GM12878 (cell line): ENCODE measurements at regions not wholly inside any gene's neighbourhood (a gene's known extent, or its start where the extent isn't known, plus 50 kb on each side); places are given as distances from the start of the nearest gene placed in this dataset.

Experiments used
- ATAC-seq: fragments of 200-7000 bp; cut with Tn5 transposase; 3 replicates; pipeline ENCODE4 v1.9.1; 2020; ENCODE audit warnings: mild to moderate bottlenecking, moderate library complexity
- BruUV-seq: library from RNA; stranded (reverse); fragments of 400-500 nt; replicated peaks from 2 replicates; lab custom pipeline; 2021; lab: Mats Ljungman, UMichigan
- CTCF ChIA-PET: fragments of 300-600 bp; sonication (Branson Sonifier 250); formaldehyde crosslinking; extraction: SDS; loops from one replicate; lab custom pipeline; 2021; ENCODE audit warnings: inconsistent platforms; lab: Yijun Ruan, JAX
- POLR2A ChIA-PET: fragments of 350-600 bp; formaldehyde crosslinking; extraction: SDS; loops from one replicate; lab custom pipeline; 2021; ENCODE audit warnings: inconsistent platforms; lab: Charles Lee
- RAD21 ChIA-PET: fragments of 300-600 bp; sonication (Branson Sonifier 250); formaldehyde crosslinking; loops from one replicate; lab custom pipeline; 2023; ENCODE audit warnings: antibody characterized with exemption; ENCODE audit not compliant: unreplicated experiment; lab: Charles Lee
- SMC1A ChIA-PET: fragments of 300-600 bp; sonication (Branson Sonifier 250); formaldehyde crosslinking; loops from one replicate; lab custom pipeline; 2023; ENCODE audit not compliant: unreplicated experiment, uncharacterized antibody; lab: Charles Lee
- DNase-seq: peaks from one replicate; pipeline ENCODE4 v3.0.0-alpha.2; 2011; ENCODE audit warnings: low read depth, low spot score
- FAIRE-seq: peaks from 3 replicates; lab custom pipeline; 2011; peaks lifted over from hg19 to GRCh38; lab: Jason Lieb, UNC
- H2AFZ ChIP-seq: 2 replicates; pipeline ENCODE4 v1.6.0; 2011; ENCODE audit warnings: low read depth, low read length, control low read depth; ENCODE audit not compliant: control insufficient read depth
- H3K27ac ChIP-seq: 2 replicates; pipeline ENCODE4 v1.5.1; 2011; ENCODE audit warnings: control low read depth; ENCODE audit not compliant: control insufficient read depth, insufficient read depth
- H3K27me3 ChIP-seq, 2 experiments: replicated peaks in 1 of 2; 2 replicates each; pipeline versions ENCODE4 v1.6.0 to v1.6.1; 2011; ENCODE audit warnings: low read length in 1 of 2; ENCODE audit not compliant: control insufficient read depth in 2 of 2, insufficient read depth in 2 of 2
- H3K36me3 ChIP-seq, 2 experiments: 2 replicates each; pipeline ENCODE4 v1.5.1; 2011; ENCODE audit warnings: low read length in 1 of 2; ENCODE audit not compliant: control insufficient read depth in 2 of 2, insufficient read depth in 2 of 2
- H3K4me1 ChIP-seq: 2 replicates; pipeline ENCODE4 v1.6.1; 2011; ENCODE audit warnings: mild to moderate bottlenecking, low read length, moderate library complexity, mixed read lengths; ENCODE audit not compliant: control insufficient read depth, insufficient read depth
- H3K4me2 ChIP-seq: 2 replicates; pipeline ENCODE4 v1.6.0; 2011; ENCODE audit warnings: control low read depth; ENCODE audit not compliant: control insufficient read depth, insufficient read depth
- H3K4me3 ChIP-seq: fragments of 200-600 bp; sonication (generic); 2 replicates; pipeline ENCODE4 v1.5.1; 2016
- H3K79me2 ChIP-seq: 2 replicates; pipeline ENCODE4 v1.6.0; 2011; ENCODE audit warnings: low read length; ENCODE audit not compliant: control insufficient read depth, insufficient read depth
- H3K9ac ChIP-seq: 2 replicates; pipeline ENCODE4 v1.8.0; 2011; ENCODE audit warnings: low read length, control low read depth, mixed read lengths; ENCODE audit not compliant: control insufficient read depth, insufficient read depth
- H3K9me3 ChIP-seq: replicated peaks from 3 replicates; pipeline ENCODE4 v1.5.1; 2011; ENCODE audit warnings: mild to moderate bottlenecking, low read length; ENCODE audit not compliant: control insufficient read depth, insufficient read depth
- H4K20me1 ChIP-seq: 2 replicates; pipeline ENCODE4 v1.6.0; 2011; ENCODE audit not compliant: control insufficient read depth, insufficient read depth
- EZH2 ChIP-seq: IDR thresholded peaks from 2 replicates; pipeline ENCODE4 v1.6.1; 2012; ENCODE audit warnings: low read depth, mild to moderate bottlenecking, control low read depth, inconsistent platforms, low read length, borderline replicate concordance; ENCODE audit not compliant: control insufficient read depth
- TBL1XR1 ChIP-seq: IDR thresholded peaks from 2 replicates; pipeline ENCODE4 v1.6.1; 2012; ENCODE audit warnings: low read depth, low read length, improper control_type of control experiment
- ZSCAN29 ChIP-seq: fragments of 450-650 bp; IDR thresholded peaks from 2 replicates; pipeline ENCODE4 v1.6.1; 2017; ENCODE audit warnings: mild to moderate bottlenecking, moderate library complexity
- WGBS: methylation state at CpG from one replicate; pipeline ENCODE4 v1.1.6; 2016; ENCODE audit warnings: low lambda C conversion rate; ENCODE audit not compliant: insufficient replicate concordance, insufficient coverage; ENCODE audit errors: missing lambda C conversion rate; 5-methylcytosine and 5-hydroxymethylcytosine counted together
- in situ Hi-C: fragments of 300-500 bp; cut with MboI; formaldehyde crosslinking; loops from 9 replicates; pipeline ENCODE4 v1.14.3; 2018; ENCODE audit warnings: mixed read lengths
- intact Hi-C: fragments of 100-400 bp; cut with micrococcal nuclease; formaldehyde crosslinking; loops from one replicate; pipeline ENCODE4 v1.14.2; 2022; ENCODE audit not compliant: unreplicated experiment
- TF ChIP-seq, protein P1 (sequence below): fragments of 450-650 bp; IDR thresholded peaks from 2 replicates; pipeline ENCODE4 v1.6.1; 2017; ENCODE audit warnings: borderline replicate concordance
- TF ChIP-seq, protein P2 (sequence below): IDR thresholded peaks from 2 replicates; pipeline ENCODE4 v1.6.1; 2011; ENCODE audit warnings: borderline replicate concordance, low read depth, mild to moderate bottlenecking, moderate library complexity, mixed read lengths, low read length; ENCODE audit not compliant: insufficient read depth; ENCODE audit errors: extremely low read length

DNA sequence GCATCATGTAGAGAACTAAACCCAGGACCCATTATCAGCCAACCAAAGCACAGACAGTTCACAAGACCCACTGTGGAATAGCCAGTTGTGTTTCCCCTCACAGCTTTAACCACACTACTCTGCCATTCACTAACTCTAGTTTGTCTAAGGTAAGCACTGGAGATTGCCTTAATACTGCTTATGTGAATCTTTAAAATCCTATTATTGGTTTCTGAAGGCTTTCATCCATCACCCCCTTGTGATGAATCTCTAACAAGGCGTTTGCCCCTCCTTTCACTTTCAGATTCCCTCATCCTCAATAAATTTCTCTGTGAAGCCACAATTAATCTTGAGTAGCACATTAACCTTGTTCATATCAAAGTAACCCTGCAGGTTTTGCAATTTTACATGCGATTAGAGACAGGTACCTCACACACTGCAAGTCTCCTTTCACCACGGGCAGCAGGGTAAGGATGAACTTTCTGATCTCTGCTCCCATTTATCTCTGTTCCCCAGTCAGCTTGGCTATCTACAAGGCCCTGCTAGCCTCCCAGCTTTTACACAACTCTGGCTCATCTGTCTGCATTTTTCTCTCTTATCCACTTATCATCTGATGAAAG is 785.6 kb downstream of the REEP3 start:
- DNase-seq (no peak), FAIRE-seq (no peak), ATAC-seq (no peak)
- H3K79me2 ChIP-seq = no peaks in the 10 kb centered on the region
- H4K20me1 ChIP-seq = no peaks in the 10 kb centered on the region
- POLR2A ChIA-PET = no interaction called here
- TF ChIP-seq ZSCAN29 = no peak
- no peak for TF ChIP-seq EZH2
- TF ChIP-seq, protein P1, sequence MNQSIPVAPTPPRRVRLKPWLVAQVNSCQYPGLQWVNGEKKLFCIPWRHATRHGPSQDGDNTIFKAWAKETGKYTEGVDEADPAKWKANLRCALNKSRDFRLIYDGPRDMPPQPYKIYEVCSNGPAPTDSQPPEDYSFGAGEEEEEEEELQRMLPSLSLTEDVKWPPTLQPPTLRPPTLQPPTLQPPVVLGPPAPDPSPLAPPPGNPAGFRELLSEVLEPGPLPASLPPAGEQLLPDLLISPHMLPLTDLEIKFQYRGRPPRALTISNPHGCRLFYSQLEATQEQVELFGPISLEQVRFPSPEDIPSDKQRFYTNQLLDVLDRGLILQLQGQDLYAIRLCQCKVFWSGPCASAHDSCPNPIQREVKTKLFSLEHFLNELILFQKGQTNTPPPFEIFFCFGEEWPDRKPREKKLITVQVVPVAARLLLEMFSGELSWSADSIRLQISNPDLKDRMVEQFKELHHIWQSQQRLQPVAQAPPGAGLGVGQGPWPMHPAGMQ = no peak
- TF ChIP-seq, protein P2, sequence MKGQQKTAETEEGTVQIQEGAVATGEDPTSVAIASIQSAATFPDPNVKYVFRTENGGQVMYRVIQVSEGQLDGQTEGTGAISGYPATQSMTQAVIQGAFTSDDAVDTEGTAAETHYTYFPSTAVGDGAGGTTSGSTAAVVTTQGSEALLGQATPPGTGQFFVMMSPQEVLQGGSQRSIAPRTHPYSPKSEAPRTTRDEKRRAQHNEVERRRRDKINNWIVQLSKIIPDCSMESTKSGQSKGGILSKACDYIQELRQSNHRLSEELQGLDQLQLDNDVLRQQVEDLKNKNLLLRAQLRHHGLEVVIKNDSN = no peak
- TF ChIP-seq TBL1XR1 = no peak
- no peak overlapping the region for H2AFZ ChIP-seq
- no peak overlapping the region for H3K27ac ChIP-seq
- no peaks in the 10 kb centered on the region for H3K36me3 ChIP-seq
- CTCF ChIA-PET = no interaction called here
- intact Hi-C loops (no loop called here), in situ Hi-C loops (no loop called here)
- H3K4me3 ChIP-seq = no peak overlapping the region
- H3K9me3 ChIP-seq = no peaks in the 10 kb centered on the region
- RAD21 ChIA-PET = no interaction called here
- BruUV-seq = no TSS peak
- H3K9ac ChIP-seq = no peak overlapping the region
- SMC1A ChIA-PET = no interaction called here
- no peak overlapping the region for H3K4me2 ChIP-seq
- 14% methylated on average over 3 of the region's 3 CpGs for WGBS
- H3K4me1 ChIP-seq = no peaks in the 10 kb centered on the region
- H3K27me3 ChIP-seq = no peaks in the 10 kb centered on the region
